ENCODE measurements at regions not wholly inside any gene's neighbourhood (a gene's known extent, or its start where the extent isn't known, plus 50 kb on each side); places are given as distances from the start of the nearest gene placed in this dataset.

GRCh38 chr17:56681561-56682266, 88.2 kb downstream of the NOG start:
- Mint-ChIP-seq H3K36me3 (ENCODE audit: low read depth) (no peaks in the 10 kb centered on the region), H3K27ac (no peak overlapping the region), H3K27me3 (peaks cover 42% of the 10 kb centered on the region), H3K4me1 (peaks cover 9% of the 10 kb centered on the region), H3K4me3 (no peak overlapping the region), H3K9me3 (peaks cover 5% of the 10 kb centered on the region)
- ChIA-PET CTCF (no interaction called here), POLR2A (no interaction called here)
- intact Hi-C loops (cut with micrococcal nuclease): no loop called here
- ATAC-seq (ENCODE audit: low read depth) (no peak), DNase-seq (no peak)
- TF ChIP-seq CTCF (IDR thresholded peaks at IDR 0.05): no peak

GRCh38 chr17:56688151-56688550, 94.7 kb downstream of the NOG start:
- Mint-ChIP-seq H3K4me3 (no peak overlapping the region), H3K27ac (no peak overlapping the region), H3K27me3 (peaks cover 22% of the 10 kb centered on the region), H3K36me3 (ENCODE audit: low read depth) (no peaks in the 10 kb centered on the region), H3K9me3 (peaks cover 5% of the 10 kb centered on the region), H3K4me1 (no peaks in the 10 kb centered on the region)
- ChIA-PET CTCF (no interaction called here), POLR2A (no interaction called here)
- intact Hi-C loops (cut with micrococcal nuclease): no loop called here
- DNase-seq (no peak), ATAC-seq (ENCODE audit: low read depth) (no peak)
- no peak for TF ChIP-seq CTCF (IDR thresholded peaks at IDR 0.05)

GRCh38 chr17:56690441-56691291, 97.2 kb downstream of the NOG start:
- Mint-ChIP-seq H3K9me3 (peaks cover 5% of the 10 kb centered on the region), H3K36me3 (ENCODE audit: low read depth) (no peaks in the 10 kb centered on the region), H3K27ac (no peak overlapping the region), H3K4me1 (no peaks in the 10 kb centered on the region), H3K27me3 (peaks cover 12% of the 10 kb centered on the region), H3K4me3 (no peak overlapping the region)
- CTCF ChIA-PET: no interaction called here
- POLR2A ChIA-PET: no interaction called here
- DNase-seq: no peak
- TF ChIP-seq CTCF (IDR thresholded peaks at IDR 0.05): no peak
- intact Hi-C loops (cut with micrococcal nuclease): no loop called here
- no peak for ATAC-seq (ENCODE audit: low read depth)

GRCh38 chr17:56694825-56695224, 101.3 kb downstream of the NOG start:
- H3K36me3 Mint-ChIP-seq (ENCODE audit: low read depth): no peaks in the 10 kb centered on the region
- H3K4me3 Mint-ChIP-seq: no peak overlapping the region
- no peak overlapping the region for H3K27ac Mint-ChIP-seq
- intact Hi-C loops (cut with micrococcal nuclease): no loop called here
- ChIA-PET POLR2A (no interaction called here), CTCF (interaction anchor here (1.5 kb wide), 1 partner anchor 21 kb away, joined by 4 read pairs; no protein-coding TSS in a partner anchor)
- H3K4me1 Mint-ChIP-seq: no peaks in the 10 kb centered on the region
- H3K27me3 Mint-ChIP-seq: peaks cover 5% of the 10 kb centered on the region
- no peak for DNase-seq
- no peaks in the 10 kb centered on the region for H3K9me3 Mint-ChIP-seq
- TF ChIP-seq CTCF (IDR thresholded peaks at IDR 0.05): no peak
- ATAC-seq (ENCODE audit: low read depth): no peak

- no peaks in the 10 kb centered on the region for H3K9me3 Mint-ChIP-seq
- H3K27me3 Mint-ChIP-seq: peaks cover 11% of the 10 kb centered on the region
- H3K4me1 Mint-ChIP-seq: no peaks in the 10 kb centered on the region
- no peak overlapping the region for H3K27ac Mint-ChIP-seq
- TF ChIP-seq CTCF (IDR thresholded peaks at IDR 0.05): no peak
- intact Hi-C loops (cut with micrococcal nuclease): no loop called here
- ChIA-PET CTCF (no interaction called here), POLR2A (no interaction called here)
- H3K36me3 Mint-ChIP-seq (ENCODE audit: low read depth): no peaks in the 10 kb centered on the region
- DNase-seq: no peak
- no peak overlapping the region for H3K4me3 Mint-ChIP-seq
- no peak for ATAC-seq (ENCODE audit: low read depth)
These were observed 103.7 kb downstream of the NOG start for GRCh38 chr17:56697190-56697589.
